DOHH2 (cell line): ENCODE measurements at regions not wholly inside any gene's neighbourhood (a gene's known extent, or its start where the extent isn't known, plus 50 kb on each side); places are given as distances from the start of the nearest gene placed in this dataset.

Experiments used
- H3F3A ChIP-seq: fragments of 200-600 bp; sonication (generic), shearing (Covaris generic); 2 replicates; pipeline ENCODE4 v1.6.0; 2016; ENCODE audit warnings: antibody characterized with exemption, mild to moderate bottlenecking; ENCODE audit not compliant: control insufficient read depth, insufficient read depth
- H3K27ac ChIP-seq: fragments of 200-600 bp; sonication (generic); 2 replicates; pipeline ENCODE4 v1.5.1; 2014; ENCODE audit warnings: low read depth, mild to moderate bottlenecking, low read length, moderate library complexity
- H3K27me3 ChIP-seq: fragments of 200-600 bp; sonication (generic); 2 replicates; pipeline ENCODE4 v1.6.1; 2014; ENCODE audit warnings: mild to moderate bottlenecking, low read length, mixed read lengths; ENCODE audit not compliant: control insufficient read depth
- H3K36me3 ChIP-seq: fragments of 200-600 bp; sonication (generic); 2 replicates; pipeline ENCODE4 v1.6.1; 2014; ENCODE audit warnings: mild to moderate bottlenecking, low read length, moderate library complexity, mixed read lengths; ENCODE audit not compliant: control insufficient read depth
- H3K4me1 ChIP-seq: fragments of 200-600 bp; sonication (generic); 2 replicates; pipeline ENCODE4 v1.6.1; 2014; ENCODE audit warnings: mild to moderate bottlenecking, low read length, mixed read lengths; ENCODE audit not compliant: control insufficient read depth
- H3K4me2 ChIP-seq: fragments of 200-600 bp; sonication (generic); 2 replicates; pipeline ENCODE4 v1.6.0; 2014; ENCODE audit warnings: mild to moderate bottlenecking, low read length, moderate library complexity
- H3K4me3 ChIP-seq: fragments of 200-600 bp; sonication (generic); 2 replicates; pipeline ENCODE4 v1.5.1; 2014; ENCODE audit warnings: mild to moderate bottlenecking, low read length, mixed read lengths
- H3K79me2 ChIP-seq: fragments of 200-600 bp; sonication (generic); 2 replicates; pipeline ENCODE4 v1.6.1; 2014; ENCODE audit warnings: mild to moderate bottlenecking, low read length, mixed read lengths; ENCODE audit not compliant: control insufficient read depth
- H3K9me2 ChIP-seq: fragments of 200-600 bp; sonication (generic); replicated peaks from 2 replicates; pipeline ENCODE4 v1.6.1; 2014; ENCODE audit warnings: mild to moderate bottlenecking, low read length, mixed read lengths; ENCODE audit not compliant: control insufficient read depth
- H3K9me3 ChIP-seq: fragments of 200-600 bp; sonication (generic); 2 replicates; pipeline ENCODE4 v1.6.1; 2014; ENCODE audit warnings: antibody characterized with exemption, low read length, mixed read lengths; ENCODE audit not compliant: control insufficient read depth, insufficient read depth
- H4K20me1 ChIP-seq: fragments of 200-600 bp; sonication (generic); 2 replicates; pipeline ENCODE4 v1.6.0; 2014; ENCODE audit warnings: low read depth, mild to moderate bottlenecking, antibody characterized with exemption, low read length, moderate library complexity; ENCODE audit not compliant: control insufficient read depth, insufficient read depth
- EZH2phosphoT487 ChIP-seq: fragments of 200-600 bp; sonication (generic); IDR thresholded peaks from 2 replicates; pipeline ENCODE4 v1.6.1; 2017; ENCODE audit warnings: borderline replicate concordance, mild to moderate bottlenecking, antibody characterized with exemption, low read length, moderate library complexity, mixed read lengths
- TF ChIP-seq, protein P1 (sequence below): fragments of 200-600 bp; sonication (generic); IDR thresholded peaks from one replicate; pipeline ENCODE4 v1.5.1; 2014; ENCODE audit warnings: antibody characterized with exemption, mild to moderate bottlenecking, low read depth, low read length; ENCODE audit not compliant: poor library complexity, severe bottlenecking

DNA sequence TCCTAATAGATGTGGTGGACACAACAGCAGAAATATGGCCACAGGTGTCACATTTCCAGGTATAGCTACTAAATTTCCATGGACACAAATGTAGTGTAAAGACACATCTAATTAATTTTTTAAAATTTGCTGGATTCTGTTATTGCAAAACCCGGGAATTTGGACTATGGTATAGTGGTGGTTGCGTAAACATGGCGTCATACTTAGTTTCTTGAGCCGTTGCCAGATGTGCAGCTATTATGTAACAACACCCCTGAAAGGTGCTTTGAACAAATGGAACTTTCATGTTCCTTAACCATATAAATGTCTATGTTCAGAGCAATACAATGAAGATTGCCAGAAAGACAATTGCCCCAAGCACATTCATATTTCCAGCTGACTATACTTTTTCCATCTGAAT, 85.9 kb downstream of the HRH4 start:
- Histone ChIP-seq H3K9me3 (no peaks in the 10 kb centered on the region), H3K4me1 (no peaks in the 10 kb centered on the region), H3K36me3 (no peaks in the 10 kb centered on the region), H3K4me2 (no peak overlapping the region), H3K9me2 (no peaks in the 10 kb centered on the region), H3K27me3 (no peaks in the 10 kb centered on the region), H3K79me2 (no peaks in the 10 kb centered on the region), H3K4me3 (no peak overlapping the region), H3F3A (no peaks in the 10 kb centered on the region), H3K27ac (no peak overlapping the region), H4K20me1 (no peaks in the 10 kb centered on the region)
- TF ChIP-seq, protein P1, sequence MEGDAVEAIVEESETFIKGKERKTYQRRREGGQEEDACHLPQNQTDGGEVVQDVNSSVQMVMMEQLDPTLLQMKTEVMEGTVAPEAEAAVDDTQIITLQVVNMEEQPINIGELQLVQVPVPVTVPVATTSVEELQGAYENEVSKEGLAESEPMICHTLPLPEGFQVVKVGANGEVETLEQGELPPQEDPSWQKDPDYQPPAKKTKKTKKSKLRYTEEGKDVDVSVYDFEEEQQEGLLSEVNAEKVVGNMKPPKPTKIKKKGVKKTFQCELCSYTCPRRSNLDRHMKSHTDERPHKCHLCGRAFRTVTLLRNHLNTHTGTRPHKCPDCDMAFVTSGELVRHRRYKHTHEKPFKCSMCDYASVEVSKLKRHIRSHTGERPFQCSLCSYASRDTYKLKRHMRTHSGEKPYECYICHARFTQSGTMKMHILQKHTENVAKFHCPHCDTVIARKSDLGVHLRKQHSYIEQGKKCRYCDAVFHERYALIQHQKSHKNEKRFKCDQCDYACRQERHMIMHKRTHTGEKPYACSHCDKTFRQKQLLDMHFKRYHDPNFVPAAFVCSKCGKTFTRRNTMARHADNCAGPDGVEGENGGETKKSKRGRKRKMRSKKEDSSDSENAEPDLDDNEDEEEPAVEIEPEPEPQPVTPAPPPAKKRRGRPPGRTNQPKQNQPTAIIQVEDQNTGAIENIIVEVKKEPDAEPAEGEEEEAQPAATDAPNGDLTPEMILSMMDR = no peak
- no peak for TF ChIP-seq EZH2phosphoT487

DNA sequence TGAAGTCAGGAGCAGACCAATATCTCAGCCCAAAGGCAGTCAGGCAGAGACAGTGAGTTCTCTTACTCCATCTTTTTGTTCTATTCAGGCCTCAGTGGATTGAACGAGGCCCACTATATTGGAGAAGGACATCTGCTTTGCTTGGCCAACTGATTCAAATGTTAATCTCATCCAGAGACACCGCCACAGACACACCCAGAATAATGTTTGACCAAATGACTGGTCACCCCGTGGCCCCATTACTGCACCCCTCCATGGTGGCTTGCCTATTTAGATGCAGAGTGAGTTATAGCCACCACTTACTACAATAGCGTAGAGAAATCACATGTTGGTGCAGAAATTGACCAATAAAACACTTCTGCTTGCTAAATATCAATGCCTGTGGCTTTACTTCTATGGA, 88.1 kb downstream of the HRH4 start:
- Histone ChIP-seq H3K4me2 (no peak overlapping the region), H3K9me2 (no peaks in the 10 kb centered on the region), H4K20me1 (no peaks in the 10 kb centered on the region), H3F3A (no peaks in the 10 kb centered on the region), H3K27ac (no peak overlapping the region), H3K9me3 (no peaks in the 10 kb centered on the region), H3K36me3 (no peaks in the 10 kb centered on the region), H3K4me3 (no peak overlapping the region), H3K79me2 (no peaks in the 10 kb centered on the region), H3K4me1 (no peaks in the 10 kb centered on the region), H3K27me3 (0 out of 2 replicates have a peak, but pooled peaks cover 1% of the 10 kb centered on the region)
- TF ChIP-seq, protein P1 = no peak
- no peak for TF ChIP-seq EZH2phosphoT487

DNA sequence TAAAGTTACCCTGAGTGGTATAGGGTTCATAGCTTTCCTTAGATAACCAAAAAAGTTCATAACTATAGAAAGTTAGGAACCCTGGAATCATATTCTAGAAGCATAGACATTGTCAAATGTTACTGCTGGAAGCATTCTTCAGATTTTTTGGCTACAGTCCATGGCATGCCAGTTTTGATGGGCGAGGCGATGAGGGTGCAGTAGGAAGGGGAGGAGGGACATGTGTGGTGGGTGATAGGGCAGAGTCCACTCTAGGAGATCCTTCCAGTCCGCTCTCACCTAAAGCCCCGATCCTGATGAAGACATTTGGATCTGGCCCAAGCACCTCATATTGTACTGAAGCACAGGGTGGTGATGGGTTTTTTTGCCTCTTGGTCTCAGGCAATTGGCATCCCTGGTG, 91.8 kb downstream of the HRH4 start:
- H3K4me2 ChIP-seq = no peak overlapping the region
- no peaks in the 10 kb centered on the region for H3K9me2 ChIP-seq
- no peaks in the 10 kb centered on the region for H4K20me1 ChIP-seq
- no peaks in the 10 kb centered on the region for H3K79me2 ChIP-seq
- no peaks in the 10 kb centered on the region for H3K9me3 ChIP-seq
- no peaks in the 10 kb centered on the region for H3F3A ChIP-seq
- H3K27ac ChIP-seq = no peak overlapping the region
- 0 out of 2 replicates have a peak, but pooled peaks cover 3% of the 10 kb centered on the region for H3K27me3 ChIP-seq
- no peaks in the 10 kb centered on the region for H3K4me1 ChIP-seq
- H3K36me3 ChIP-seq = no peaks in the 10 kb centered on the region
- H3K4me3 ChIP-seq = no peak overlapping the region
- TF ChIP-seq, protein P1 = no peak
- TF ChIP-seq EZH2phosphoT487 = no peak
